Right lobe of liver (tissue), 4 donors: ENCODE measurements at regions not wholly inside any gene's neighbourhood (a gene's known extent, or its start where the extent isn't known, plus 50 kb on each side); places are given as distances from the start of the nearest gene placed in this dataset.

ENCODE experiments used
- POLR2A ChIP-seq: fragments of 450-650 bp; IDR thresholded peaks from one replicate; pipeline ENCODE4 v1.6.1; 2017; ENCODE audit warnings: antibody characterized with exemption, mild to moderate bottlenecking
- TF ChIP-seq, protein P1 (sequence below), 4 donors: fragments of 200-600 bp in 3 of 4; fragments of 450-650 bp in 1 of 4; IDR thresholded peaks; one replicate each; pipeline versions ENCODE4 v1.5.1 to v1.8.0; 2016 to 2022; ENCODE audit warnings: antibody characterized with exemption in 4 of 4, mild to moderate bottlenecking in 2 of 4
- donor health status: DM: no; HTN: no; CAD: no.
- donor health status: DM: no; HTN: no; CAD: no.
- donor health status: DM: no; HTN: yes; CAD: no.

DNA sequence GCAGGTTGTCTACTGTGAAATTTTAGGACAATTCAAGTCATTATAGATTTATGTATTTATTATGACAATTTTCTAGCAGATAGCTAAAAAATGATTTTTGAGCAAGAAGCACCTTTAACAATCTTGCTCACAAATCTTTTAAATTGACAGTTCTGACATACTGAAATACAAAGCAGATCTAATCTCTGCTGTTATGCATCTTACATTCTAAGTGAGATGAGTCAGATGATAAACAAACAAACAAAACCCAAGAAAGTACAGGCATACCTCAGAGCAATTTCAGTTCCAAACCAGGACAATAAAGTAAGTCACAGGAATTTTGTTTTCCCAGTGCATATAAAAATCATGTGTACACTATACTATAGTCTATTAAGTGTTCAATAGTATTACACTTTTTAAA is 430.7 kb upstream of the PTCHD4 start:
- no peak for TF ChIP-seq POLR2A
- TF ChIP-seq, protein P1, sequence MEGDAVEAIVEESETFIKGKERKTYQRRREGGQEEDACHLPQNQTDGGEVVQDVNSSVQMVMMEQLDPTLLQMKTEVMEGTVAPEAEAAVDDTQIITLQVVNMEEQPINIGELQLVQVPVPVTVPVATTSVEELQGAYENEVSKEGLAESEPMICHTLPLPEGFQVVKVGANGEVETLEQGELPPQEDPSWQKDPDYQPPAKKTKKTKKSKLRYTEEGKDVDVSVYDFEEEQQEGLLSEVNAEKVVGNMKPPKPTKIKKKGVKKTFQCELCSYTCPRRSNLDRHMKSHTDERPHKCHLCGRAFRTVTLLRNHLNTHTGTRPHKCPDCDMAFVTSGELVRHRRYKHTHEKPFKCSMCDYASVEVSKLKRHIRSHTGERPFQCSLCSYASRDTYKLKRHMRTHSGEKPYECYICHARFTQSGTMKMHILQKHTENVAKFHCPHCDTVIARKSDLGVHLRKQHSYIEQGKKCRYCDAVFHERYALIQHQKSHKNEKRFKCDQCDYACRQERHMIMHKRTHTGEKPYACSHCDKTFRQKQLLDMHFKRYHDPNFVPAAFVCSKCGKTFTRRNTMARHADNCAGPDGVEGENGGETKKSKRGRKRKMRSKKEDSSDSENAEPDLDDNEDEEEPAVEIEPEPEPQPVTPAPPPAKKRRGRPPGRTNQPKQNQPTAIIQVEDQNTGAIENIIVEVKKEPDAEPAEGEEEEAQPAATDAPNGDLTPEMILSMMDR (IDR thresholded peaks at IDR 0.05) = no peak
